Gastrocnemius medialis (tissue), 4 donors: ENCODE measurements at regions not wholly inside any gene's neighbourhood (a gene's known extent, or its start where the extent isn't known, plus 50 kb on each side); places are given as distances from the start of the nearest gene placed in this dataset.

Experiments
- ATAC-seq, 2 donors: fragments of 150-250 bp; one replicate each; pipeline ENCODE4 v1.9.1; 2016
- DNase-seq, 2 donors: peaks; one replicate each; pipeline ENCODE4 v3.0.0-alpha.2; 2019
- H3K27ac ChIP-seq, 4 donors: fragments of 200-600 bp; sonication (generic); 1 replicate in 1 of 4; 2 replicates in 3 of 4; pipeline ENCODE4 v1.5.1; 2016 to 2018; ENCODE audit warnings: mild to moderate bottlenecking in 2 of 4, moderate library complexity in 1 of 4
- H3K27me3 ChIP-seq, 3 donors: fragments of 200-600 bp; sonication (generic) in 2 of 3; 1 replicate in 1 of 3; 2 replicates in 2 of 3; pipeline versions ENCODE4 v1.5.1 to v1.6.0; 2016 to 2019; ENCODE audit warnings: mild to moderate bottlenecking in 1 of 3, moderate library complexity in 1 of 3
- H3K36me3 ChIP-seq, 2 donors: fragments of 200-600 bp; sonication (generic) in 1 of 2; one replicate each; pipeline ENCODE4 v1.5.1; 2017 to 2018
- H3K4me1 ChIP-seq, 2 donors: fragments of 200-600 bp; sonication (generic) in 1 of 2; one replicate each; pipeline ENCODE4 v1.5.1; 2016 to 2017; ENCODE audit warnings: mild to moderate bottlenecking in 2 of 2
- H3K4me3 ChIP-seq, 4 donors: fragments of 200-600 bp; sonication (generic) in 3 of 4; 1 replicate in 1 of 4; 2 replicates in 3 of 4; pipeline ENCODE4 v1.5.1; 2016 to 2019; ENCODE audit warnings: mild to moderate bottlenecking in 2 of 4
- H3K9me3 ChIP-seq, 3 donors: fragments of 200-600 bp; sonication (generic) in 2 of 3; 1 replicate in 1 of 3; 2 replicates in 2 of 3; pipeline ENCODE4 v1.5.1; 2016 to 2019
- CTCF ChIP-seq, 5 experiments: fragments of 450-650 bp in 3 of 5; fragments of 200-600 bp in 2 of 5; sonication (generic) in 2 of 5; IDR thresholded peaks in 4 of 5; conservative IDR thresholded peaks in 1 of 5; 1 replicate in 4 of 5; 2 replicates in 1 of 5; pipeline ENCODE4 v1.5.1; 2016 to 2019; ENCODE audit warnings: antibody characterized with exemption in 5 of 5, mild to moderate bottlenecking in 3 of 5, moderate library complexity in 3 of 5
- POLR2A ChIP-seq, 2 donors: fragments of 450-650 bp; IDR thresholded peaks; one replicate each; pipeline ENCODE4 v1.6.1; 2017; ENCODE audit warnings: antibody characterized with exemption in 2 of 2, mild to moderate bottlenecking in 2 of 2, moderate library complexity in 2 of 2
- in situ Hi-C, 4 donors: fragments of 200-750 bp; cut with MboI; loops; one replicate each; pipeline versions ENCODE4 v1.15.0 to v1.8.0; 2017; ENCODE audit warnings: low sequenced_read_pairs in 4 of 4
- intact Hi-C: fragments of 100-400 bp; cut with DNase I; formaldehyde crosslinking; loops from one replicate; pipeline ENCODE4 v1.15.1; 2023; ENCODE audit warnings: low total_unique reads

GRCh38 chr13:106756446-106756845 lies 188.5 kb upstream of the ARGLU1 start:
- in situ Hi-C loops (no loop called here), intact Hi-C loops (no loop called here)
- no peaks in the 10 kb centered on the region for H3K9me3 ChIP-seq
- no peaks in the 10 kb centered on the region for H3K27me3 ChIP-seq
- no peak for DNase-seq
- H3K4me1 ChIP-seq: peaks cover 0 to 4% of the 10 kb centered on the region in 2 donors
- no peak for TF ChIP-seq CTCF (IDR thresholded peaks at IDR 0.05 in 4 of 5, conservative IDR thresholded peaks at IDR 0.05 in 1 of 5)
- no peak for TF ChIP-seq POLR2A (IDR thresholded peaks at IDR 0.05)
- ATAC-seq: no peak
- peak overlapping the region in 1 of 4 donors; percentile 17 for H3K27ac ChIP-seq
- no peaks in the 10 kb centered on the region for H3K36me3 ChIP-seq
- H3K4me3 ChIP-seq: no peak overlapping the region

DNA sequence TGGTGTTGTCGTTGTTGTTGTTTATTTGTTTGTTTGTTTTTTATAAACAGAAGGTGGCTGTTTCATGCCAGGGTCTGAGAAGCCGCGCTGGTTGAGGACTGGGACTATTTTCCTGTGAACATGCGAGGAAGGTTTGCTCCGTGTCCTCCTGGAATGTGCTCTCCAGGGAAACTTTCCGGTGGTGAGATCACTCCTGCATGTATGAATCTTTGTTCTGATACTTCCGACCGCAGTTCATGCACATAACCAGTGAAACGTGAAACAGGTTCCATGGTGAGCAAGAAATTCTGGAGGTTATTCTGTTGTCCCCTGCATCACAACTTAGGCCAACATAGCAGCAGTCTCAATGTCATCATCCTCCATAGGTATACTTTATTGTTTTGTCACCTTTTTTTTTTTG lies 187.6 kb upstream of the ARGLU1 start:
- no peak for DNase-seq
- TF ChIP-seq POLR2A (IDR thresholded peaks at IDR 0.05) (no peak), CTCF (IDR thresholded peaks at IDR 0.05 in 4 of 5, conservative IDR thresholded peaks at IDR 0.05 in 1 of 5) (no peak)
- no peaks in the 10 kb centered on the region for H3K36me3 ChIP-seq
- H3K4me1 ChIP-seq: peaks cover 0 to 4% of the 10 kb centered on the region in 2 donors
- in situ Hi-C loops (no loop called here), intact Hi-C loops (no loop called here)
- H3K27me3 ChIP-seq: no peaks in the 10 kb centered on the region
- no peaks in the 10 kb centered on the region for H3K9me3 ChIP-seq
- no peak overlapping the region for H3K4me3 ChIP-seq
- ATAC-seq: no peak
- peak overlapping the region in 2 of 4 donors; percentile 14 to 17 for H3K27ac ChIP-seq

GRCh38 chr13:106753251-106753650 lies 185.3 kb upstream of the ARGLU1 start:
- no peak overlapping the region for H3K4me3 ChIP-seq
- H3K27me3 ChIP-seq: no peaks in the 10 kb centered on the region
- peak overlapping the region in 3 of 4 donors; percentile 42 to 44 (median 42) for H3K27ac ChIP-seq
- no peak for TF ChIP-seq POLR2A (IDR thresholded peaks at IDR 0.05)
- no peak for TF ChIP-seq CTCF (IDR thresholded peaks at IDR 0.05 in 4 of 5, conservative IDR thresholded peaks at IDR 0.05 in 1 of 5)
- H3K4me1 ChIP-seq: peaks cover 0 to 4% of the 10 kb centered on the region in 2 donors
- no peak for DNase-seq
- H3K9me3 ChIP-seq: no peaks in the 10 kb centered on the region
- no peaks in the 10 kb centered on the region for H3K36me3 ChIP-seq
- in situ Hi-C loops: no loop called here
- intact Hi-C loops: no loop called here
- ATAC-seq: peak in 1 of 2 donors; percentile 60

DNA sequence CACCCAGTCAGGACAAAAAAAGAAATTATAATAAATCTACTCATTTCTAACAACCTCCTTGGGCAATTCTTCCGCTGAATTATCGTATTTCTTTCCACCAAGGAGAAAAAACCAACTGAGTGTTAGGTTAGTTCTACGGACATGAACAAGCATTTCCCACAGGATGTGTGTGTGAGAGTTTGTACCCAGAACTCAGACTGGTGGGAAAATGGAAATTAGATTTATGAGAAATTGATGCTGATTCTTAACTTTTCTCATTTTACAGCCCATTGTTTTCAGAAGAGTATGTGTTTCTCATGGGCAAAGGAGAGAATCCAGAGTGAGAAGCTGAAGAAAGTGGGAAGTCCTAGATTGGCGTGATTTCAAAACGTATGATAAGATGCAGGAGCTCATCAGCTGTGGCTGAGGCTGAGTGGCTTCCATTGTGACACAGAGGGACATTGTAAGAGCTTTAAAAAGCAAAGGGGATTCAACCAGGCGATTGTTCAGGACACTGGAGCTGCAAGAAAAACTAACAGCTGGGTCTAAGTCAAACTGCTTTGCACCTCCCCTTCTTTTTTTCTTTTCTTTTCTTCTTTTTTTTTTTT lies 184.7 kb upstream of the ARGLU1 start:
- intact Hi-C loops (no loop called here), in situ Hi-C loops (no loop called here)
- TF ChIP-seq CTCF (IDR thresholded peaks at IDR 0.05 in 4 of 5, conservative IDR thresholded peaks at IDR 0.05 in 1 of 5) (no peak), POLR2A (IDR thresholded peaks at IDR 0.05) (no peak)
- Histone ChIP-seq H3K4me3 (no peak overlapping the region), H3K36me3 (no peaks in the 10 kb centered on the region), H3K27ac (peak overlapping the region in 3 of 4 donors; percentile 25 to 44 (median 42)), H3K4me1 (peaks cover 0 to 4% of the 10 kb centered on the region in 2 donors), H3K27me3 (no peaks in the 10 kb centered on the region), H3K9me3 (no peaks in the 10 kb centered on the region)
- ATAC-seq: no peak
- DNase-seq: no peak

GRCh38 chr13:106748785-106749184 lies 180.8 kb upstream of the ARGLU1 start:
- in situ Hi-C loops: no loop called here
- TF ChIP-seq POLR2A (IDR thresholded peaks at IDR 0.05): no peak
- H3K9me3 ChIP-seq: no peaks in the 10 kb centered on the region
- no peaks in the 10 kb centered on the region for H3K36me3 ChIP-seq
- intact Hi-C loops: no loop called here
- H3K4me1 ChIP-seq: no peaks in the 10 kb centered on the region
- DNase-seq: no peak
- H3K27me3 ChIP-seq: no peaks in the 10 kb centered on the region
- H3K4me3 ChIP-seq: no peak overlapping the region
- no peak overlapping the region for H3K27ac ChIP-seq
- ATAC-seq: no peak
